ENCODE measurements at regions not wholly inside any gene's neighbourhood (a gene's known extent, or its start where the extent isn't known, plus 50 kb on each side); places are given as distances from the start of the nearest gene placed in this dataset.

DNA sequence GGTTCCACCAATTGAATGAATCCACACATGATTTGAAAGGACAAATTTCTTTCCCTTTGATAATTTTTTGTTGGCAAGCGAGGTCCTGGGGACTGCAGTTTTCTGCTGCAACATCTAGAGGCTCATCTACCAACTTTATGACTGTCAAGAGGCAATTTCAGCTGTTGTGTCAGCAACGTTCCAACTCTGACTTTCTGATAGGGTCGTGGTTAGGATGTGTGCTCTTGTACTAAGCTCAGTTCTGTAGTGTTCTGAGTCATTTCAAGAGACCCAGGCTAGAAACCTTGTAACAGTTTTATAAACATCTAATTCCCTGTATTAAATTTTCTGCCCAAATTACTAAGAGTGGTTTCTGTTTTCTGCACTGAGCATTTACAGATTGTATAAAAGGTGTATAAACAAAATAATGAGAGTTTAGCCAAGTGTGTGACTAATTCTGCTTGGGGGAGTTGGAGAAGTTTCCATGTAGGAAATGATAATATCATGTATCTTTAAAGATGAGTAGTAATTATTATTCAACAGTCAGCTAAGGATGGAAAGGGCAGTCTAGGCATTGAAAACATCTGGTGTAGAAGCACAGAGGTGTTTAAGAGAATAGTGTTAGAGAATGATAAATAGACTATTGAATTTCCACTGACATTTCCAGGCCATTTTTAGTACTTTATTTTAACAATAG lies 72.2 kb downstream of the RBMXL2 start:
- Mint-ChIP-seq H3K36me3 (ENCODE audit: insufficient read depth, unreplicated experiment) (no peaks in the 10 kb centered on the region), H3K4me1 (ENCODE audit: low read depth, unreplicated experiment) (no peaks in the 10 kb centered on the region), H3K9me3 (ENCODE audit: unreplicated experiment) (no peaks in the 10 kb centered on the region), H3K27ac (ENCODE audit: unreplicated experiment) (no peak overlapping the region), H3K4me3 (ENCODE audit: unreplicated experiment) (no peak overlapping the region), H3K27me3 (ENCODE audit: insufficient read depth, unreplicated experiment) (peaks cover 20% of the 10 kb centered on the region)
- no peak for DNase-seq
- ChIA-PET CTCF (no interaction called here), POLR2A (no interaction called here)
- Histone ChIP-seq H3K27me3 (replicated peaks; ENCODE audit: control insufficient read depth, insufficient read depth, low read length) (no peaks in the 10 kb centered on the region), H3K4me1 (no peaks in the 10 kb centered on the region), H3K9me3 (no peaks in the 10 kb centered on the region), H3K4me3 (ENCODE audit: low read depth, low read length) (no peak overlapping the region), H3K36me3 (ENCODE audit: control insufficient read depth, insufficient read depth, low read length) (no peaks in the 10 kb centered on the region)
- intact Hi-C loops (cut with micrococcal nuclease; ENCODE audit: unreplicated experiment), result no loop called here
- no TSS peak for BruUV-seq (replicated peaks)
- TF ChIP-seq, protein P1, sequence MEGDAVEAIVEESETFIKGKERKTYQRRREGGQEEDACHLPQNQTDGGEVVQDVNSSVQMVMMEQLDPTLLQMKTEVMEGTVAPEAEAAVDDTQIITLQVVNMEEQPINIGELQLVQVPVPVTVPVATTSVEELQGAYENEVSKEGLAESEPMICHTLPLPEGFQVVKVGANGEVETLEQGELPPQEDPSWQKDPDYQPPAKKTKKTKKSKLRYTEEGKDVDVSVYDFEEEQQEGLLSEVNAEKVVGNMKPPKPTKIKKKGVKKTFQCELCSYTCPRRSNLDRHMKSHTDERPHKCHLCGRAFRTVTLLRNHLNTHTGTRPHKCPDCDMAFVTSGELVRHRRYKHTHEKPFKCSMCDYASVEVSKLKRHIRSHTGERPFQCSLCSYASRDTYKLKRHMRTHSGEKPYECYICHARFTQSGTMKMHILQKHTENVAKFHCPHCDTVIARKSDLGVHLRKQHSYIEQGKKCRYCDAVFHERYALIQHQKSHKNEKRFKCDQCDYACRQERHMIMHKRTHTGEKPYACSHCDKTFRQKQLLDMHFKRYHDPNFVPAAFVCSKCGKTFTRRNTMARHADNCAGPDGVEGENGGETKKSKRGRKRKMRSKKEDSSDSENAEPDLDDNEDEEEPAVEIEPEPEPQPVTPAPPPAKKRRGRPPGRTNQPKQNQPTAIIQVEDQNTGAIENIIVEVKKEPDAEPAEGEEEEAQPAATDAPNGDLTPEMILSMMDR (IDR thresholded peaks at IDR 0.05; ENCODE audit: insufficient read depth in 1 of 2, low read depth in 1 of 2, low read length in 1 of 2, severe bottlenecking in 1 of 2, unreplicated experiment in 1 of 2), result no peak

GRCh38 chr11:7165911-7166310 lies 77.1 kb downstream of the RBMXL2 start:
- no peaks in the 10 kb centered on the region for H3K36me3 Mint-ChIP-seq (ENCODE audit: insufficient read depth, unreplicated experiment)

DNA sequence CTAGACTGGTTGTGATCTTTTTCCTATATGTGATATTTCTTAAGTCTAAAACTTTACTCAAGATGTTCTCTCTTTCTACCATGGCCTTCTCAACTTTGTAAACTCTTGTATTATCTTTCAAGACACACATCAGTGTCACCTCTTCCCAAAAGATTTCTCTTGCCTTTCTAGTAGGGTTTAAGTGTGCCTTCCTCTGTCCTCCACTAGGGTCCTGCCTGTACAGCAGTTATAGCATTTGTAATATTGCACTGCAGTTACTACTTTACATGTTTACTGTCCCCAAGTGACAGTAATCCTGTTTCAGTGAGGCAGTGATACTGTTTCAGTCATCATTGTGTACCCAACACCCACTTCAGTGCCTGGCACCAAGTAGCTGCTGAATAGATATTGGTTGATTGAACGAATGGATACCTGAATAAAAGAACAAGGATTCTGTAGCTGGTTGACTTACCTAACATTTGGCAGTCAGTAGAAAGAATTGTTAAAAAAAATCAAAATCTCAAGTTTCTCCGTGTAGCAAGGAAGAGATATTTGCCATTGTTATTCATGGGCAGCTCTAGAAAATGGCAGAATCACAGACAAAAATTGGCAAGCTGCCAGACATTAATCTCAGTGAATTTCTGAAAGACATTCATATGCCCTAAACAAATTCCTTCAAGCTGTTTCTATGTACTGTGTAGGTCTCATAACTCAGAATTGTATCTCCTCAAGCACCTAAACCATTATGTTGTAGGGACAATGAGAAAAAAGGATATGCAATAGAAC lies 79.4 kb downstream of the RBMXL2 start:
- H3K27me3 ChIP-seq (replicated peaks; ENCODE audit: control insufficient read depth, insufficient read depth, low read length), result no peaks in the 10 kb centered on the region
- TF ChIP-seq, protein P1 (IDR thresholded peaks at IDR 0.05; ENCODE audit: insufficient read depth in 1 of 2, low read depth in 1 of 2, low read length in 1 of 2, severe bottlenecking in 1 of 2, unreplicated experiment in 1 of 2), result no peak
- BruUV-seq (replicated peaks), result no TSS peak
- CTCF ChIA-PET, result no interaction called here
- POLR2A ChIA-PET, result no interaction called here
- no peak overlapping the region for H3K4me3 Mint-ChIP-seq (ENCODE audit: unreplicated experiment)
- no peaks in the 10 kb centered on the region for H3K9me3 Mint-ChIP-seq (ENCODE audit: unreplicated experiment)
- no peaks in the 10 kb centered on the region for H3K36me3 ChIP-seq (ENCODE audit: control insufficient read depth, insufficient read depth, low read length)
- intact Hi-C loops (cut with micrococcal nuclease; ENCODE audit: unreplicated experiment), result no loop called here
- DNase-seq, result no peak
- no peaks in the 10 kb centered on the region for H3K9me3 ChIP-seq
- no peak overlapping the region for H3K27ac Mint-ChIP-seq (ENCODE audit: unreplicated experiment)
- no peaks in the 10 kb centered on the region for H3K4me1 ChIP-seq
- H3K36me3 Mint-ChIP-seq (ENCODE audit: insufficient read depth, unreplicated experiment), result no peaks in the 10 kb centered on the region
- no peak overlapping the region for H3K4me3 ChIP-seq (ENCODE audit: low read depth, low read length)
- no peaks in the 10 kb centered on the region for H3K4me1 Mint-ChIP-seq (ENCODE audit: low read depth, unreplicated experiment)
- peaks cover 8% of the 10 kb centered on the region for H3K27me3 Mint-ChIP-seq (ENCODE audit: insufficient read depth, unreplicated experiment)

More at GRCh38 chr11:7165911-7166310, 77.1 kb downstream of the RBMXL2 start:
- Histone ChIP-seq H3K4me1 (no peaks in the 10 kb centered on the region), H3K27me3 (replicated peaks; ENCODE audit: control insufficient read depth, insufficient read depth, low read length) (no peaks in the 10 kb centered on the region), H3K9me3 (no peaks in the 10 kb centered on the region), H3K36me3 (ENCODE audit: control insufficient read depth, insufficient read depth, low read length) (no peaks in the 10 kb centered on the region), H3K4me3 (ENCODE audit: low read depth, low read length) (no peak overlapping the region)
- Mint-ChIP-seq H3K4me1 (ENCODE audit: low read depth, unreplicated experiment) (no peaks in the 10 kb centered on the region), H3K4me3 (ENCODE audit: unreplicated experiment) (no peak overlapping the region), H3K9me3 (ENCODE audit: unreplicated experiment) (no peaks in the 10 kb centered on the region), H3K27me3 (ENCODE audit: insufficient read depth, unreplicated experiment) (peaks cover 16% of the 10 kb centered on the region), H3K27ac (ENCODE audit: unreplicated experiment) (no peak overlapping the region)
- TF ChIP-seq, protein P1 (IDR thresholded peaks at IDR 0.05; ENCODE audit: insufficient read depth in 1 of 2, low read depth in 1 of 2, low read length in 1 of 2, severe bottlenecking in 1 of 2, unreplicated experiment in 1 of 2), result no peak
- no TSS peak for BruUV-seq (replicated peaks)
- ChIA-PET POLR2A (no interaction called here), CTCF (no interaction called here)
- no peak for DNase-seq
- intact Hi-C loops (cut with micrococcal nuclease; ENCODE audit: unreplicated experiment), result no loop called here

Data from Caco-2 (cell line).